GM21390 (cell line): ENCODE measurements at regions not wholly inside any gene's neighbourhood (a gene's known extent, or its start where the extent isn't known, plus 50 kb on each side); places are given as distances from the start of the nearest gene placed in this dataset.

ENCODE experiments used
- ATAC-seq: cut with Tn5 transposase; IDR thresholded peaks from one replicate; pipeline ENCODE4 v1.9.1; 2021; ENCODE audit not compliant: unreplicated experiment

- ATAC-seq: peak; percentile 73
Observed at GRCh38 chr11:15483205-15483604, 368.5 kb downstream of the INSC start.

- no peak for ATAC-seq
Observed at GRCh38 chr11:15484398-15484797, 369.7 kb downstream of the INSC start.

GRCh38 chr11:15485432-15485831 is 370.7 kb downstream of the INSC start:
- no peak for ATAC-seq

- ATAC-seq: no peak
Observed at GRCh38 chr11:15489281-15489680, 374.6 kb downstream of the INSC start.

GRCh38 chr11:15490535-15490934 is 375.8 kb downstream of the INSC start:
- no peak for ATAC-seq

GRCh38 chr11:15493066-15493465 is 378.3 kb downstream of the INSC start:
- no peak for ATAC-seq

GRCh38 chr11:15493921-15494620 is 379.3 kb downstream of the INSC start:
- no peak for ATAC-seq

- no peak for ATAC-seq
Observed at GRCh38 chr11:15494740-15495139, 380.0 kb downstream of the INSC start.

GRCh38 chr11:15495462-15495861 is 380.7 kb downstream of the INSC start:
- no peak for ATAC-seq

GRCh38 chr11:15497366-15497765 is 382.6 kb downstream of the INSC start:
- no peak for ATAC-seq

- no peak for ATAC-seq
Observed at GRCh38 chr11:15499674-15500073, 385.0 kb downstream of the INSC start.

- ATAC-seq: no peak
Observed at GRCh38 chr11:15500643-15501042, 385.9 kb downstream of the INSC start.

- ATAC-seq: no peak
Observed at GRCh38 chr11:15501566-15501965, 386.8 kb downstream of the INSC start.

GRCh38 chr11:15505155-15505554 is 390.4 kb downstream of the INSC start:
- ATAC-seq: no peak

- ATAC-seq: no peak
Observed at GRCh38 chr11:15507592-15507991, 392.9 kb downstream of the INSC start.

- ATAC-seq: no peak
Observed at GRCh38 chr11:15509082-15509481, 394.4 kb downstream of the INSC start.

- ATAC-seq: peak; percentile 57
Observed at GRCh38 chr11:15519124-15519791, 404.5 kb downstream of the INSC start.

GRCh38 chr11:15519911-15520310 is 405.2 kb downstream of the INSC start:
- no peak for ATAC-seq

- no peak for ATAC-seq
Observed at GRCh38 chr11:15523543-15523942, 408.8 kb downstream of the INSC start.

GRCh38 chr11:15525582-15525981 is 410.9 kb downstream of the INSC start:
- ATAC-seq: no peak

GRCh38 chr11:15526032-15526431 is 411.3 kb downstream of the INSC start:
- ATAC-seq: no peak

GRCh38 chr11:15526859-15527450 is 412.2 kb downstream of the INSC start:
- no peak for ATAC-seq
